ENCODE measurements at regions not wholly inside any gene's neighbourhood (a gene's known extent, or its start where the extent isn't known, plus 50 kb on each side); places are given as distances from the start of the nearest gene placed in this dataset.

- no peak for TF ChIP-seq REST (IDR thresholded peaks at IDR 0.05; ENCODE audit: low read depth)
- no peak for TF ChIP-seq TAF1 (IDR thresholded peaks at IDR 0.05; ENCODE audit: low read depth)
- no peak for TF ChIP-seq CREB1 (IDR thresholded peaks at IDR 0.05; ENCODE audit: low read depth)
- TF ChIP-seq EP300 (IDR thresholded peaks at IDR 0.05; ENCODE audit: borderline replicate concordance), result no peak
- TF ChIP-seq YY1 (IDR thresholded peaks at IDR 0.05; ENCODE audit: low read depth), result no peak
- TF ChIP-seq TEAD4 (IDR thresholded peaks at IDR 0.05), result no peak
- no peak for TF ChIP-seq EGR1 (IDR thresholded peaks at IDR 0.05)
- TF ChIP-seq USF1 (IDR thresholded peaks at IDR 0.05), result no peak
- TF ChIP-seq FOXM1 (IDR thresholded peaks at IDR 0.05; ENCODE audit: borderline replicate concordance, low read depth), result no peak
- no peak for TF ChIP-seq TCF12 (IDR thresholded peaks at IDR 0.05; ENCODE audit: low read depth)
- no peak for TF ChIP-seq ZBTB7A (IDR thresholded peaks at IDR 0.05; ENCODE audit: low read depth)
- TF ChIP-seq CEBPB (IDR thresholded peaks at IDR 0.05), result no peak
- no peak for TF ChIP-seq MAX (IDR thresholded peaks at IDR 0.05)
- no peak for TF ChIP-seq NFIC (IDR thresholded peaks at IDR 0.05)
- TF ChIP-seq RAD21 (IDR thresholded peaks at IDR 0.05; ENCODE audit: low read depth), result no peak
Observed at GRCh38 chr9:89820337-89820736, 215.5 kb downstream of the GADD45G start.

- no peak for TF ChIP-seq TEAD4 (IDR thresholded peaks at IDR 0.05)
- TF ChIP-seq EP300 (IDR thresholded peaks at IDR 0.05; ENCODE audit: borderline replicate concordance), result no peak
- no peak for TF ChIP-seq CEBPB (IDR thresholded peaks at IDR 0.05)
- TF ChIP-seq EGR1 (IDR thresholded peaks at IDR 0.05), result no peak
- TF ChIP-seq YY1 (IDR thresholded peaks at IDR 0.05; ENCODE audit: low read depth), result no peak
- no peak for TF ChIP-seq USF1 (IDR thresholded peaks at IDR 0.05)
- no peak for TF ChIP-seq RAD21 (IDR thresholded peaks at IDR 0.05; ENCODE audit: low read depth)
- TF ChIP-seq TAF1 (IDR thresholded peaks at IDR 0.05; ENCODE audit: low read depth), result no peak
- TF ChIP-seq CREB1 (IDR thresholded peaks at IDR 0.05; ENCODE audit: low read depth), result no peak
- TF ChIP-seq TCF12 (IDR thresholded peaks at IDR 0.05; ENCODE audit: low read depth), result no peak
- TF ChIP-seq NFIC (IDR thresholded peaks at IDR 0.05), result no peak
- no peak for TF ChIP-seq REST (IDR thresholded peaks at IDR 0.05; ENCODE audit: low read depth)
- no peak for TF ChIP-seq ZBTB7A (IDR thresholded peaks at IDR 0.05; ENCODE audit: low read depth)
- TF ChIP-seq MAX (IDR thresholded peaks at IDR 0.05), result no peak
- no peak for TF ChIP-seq FOXM1 (IDR thresholded peaks at IDR 0.05; ENCODE audit: borderline replicate concordance, low read depth)
Observed at GRCh38 chr9:89821081-89821480, 216.3 kb downstream of the GADD45G start.

GRCh38 chr9:89822996-89823395 lies 218.2 kb downstream of the GADD45G start:
- TF ChIP-seq TCF12 (IDR thresholded peaks at IDR 0.05; ENCODE audit: low read depth), result no peak
- TF ChIP-seq TAF1 (IDR thresholded peaks at IDR 0.05; ENCODE audit: low read depth), result no peak
- no peak for TF ChIP-seq TEAD4 (IDR thresholded peaks at IDR 0.05)
- no peak for TF ChIP-seq REST (IDR thresholded peaks at IDR 0.05; ENCODE audit: low read depth)
- TF ChIP-seq EGR1 (IDR thresholded peaks at IDR 0.05), result no peak
- no peak for TF ChIP-seq USF1 (IDR thresholded peaks at IDR 0.05)
- no peak for TF ChIP-seq YY1 (IDR thresholded peaks at IDR 0.05; ENCODE audit: low read depth)
- TF ChIP-seq FOXM1 (IDR thresholded peaks at IDR 0.05; ENCODE audit: borderline replicate concordance, low read depth), result no peak
- no peak for TF ChIP-seq EP300 (IDR thresholded peaks at IDR 0.05; ENCODE audit: borderline replicate concordance)

- no peak for TF ChIP-seq REST (IDR thresholded peaks at IDR 0.05; ENCODE audit: low read depth)
- no peak for TF ChIP-seq MAX (IDR thresholded peaks at IDR 0.05)
- no peak for TF ChIP-seq FOXM1 (IDR thresholded peaks at IDR 0.05; ENCODE audit: borderline replicate concordance, low read depth)
- no peak for TF ChIP-seq EGR1 (IDR thresholded peaks at IDR 0.05)
- TF ChIP-seq CREB1 (IDR thresholded peaks at IDR 0.05; ENCODE audit: low read depth), result no peak
Observed at GRCh38 chr9:89825669-89826068, 220.9 kb downstream of the GADD45G start.
